Cerebellar cortex (tissue), 1 donor: ENCODE measurements at regions not wholly inside any gene's neighbourhood (a gene's known extent, or its start where the extent isn't known, plus 50 kb on each side); places are given as distances from the start of the nearest gene placed in this dataset.

ENCODE experiments used
- DNase-seq: peaks from one replicate; pipeline ENCODE4 v3.0.0-alpha.2; 2015; ENCODE audit warnings: low spot score

DNA sequence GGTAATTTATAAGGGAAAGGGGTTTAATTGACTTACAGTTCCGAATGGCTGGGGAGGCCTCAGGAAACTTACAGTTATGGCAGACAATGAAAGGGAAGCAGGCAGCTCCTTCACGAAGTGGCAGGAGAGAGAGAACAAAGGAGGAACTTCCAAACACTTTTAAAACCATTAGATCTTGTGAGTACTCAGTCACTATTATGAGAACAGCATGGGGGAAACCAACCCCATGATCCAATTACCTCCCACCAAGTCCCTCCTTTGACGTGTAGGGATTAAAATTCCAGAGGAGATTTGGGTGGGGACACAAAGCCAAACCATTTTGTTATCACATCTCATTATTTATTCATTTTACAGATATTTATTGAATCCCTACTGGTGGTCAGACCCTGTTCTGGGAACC lies 822.8 kb downstream of the GALC start:
- DNase-seq = no peak

DNA sequence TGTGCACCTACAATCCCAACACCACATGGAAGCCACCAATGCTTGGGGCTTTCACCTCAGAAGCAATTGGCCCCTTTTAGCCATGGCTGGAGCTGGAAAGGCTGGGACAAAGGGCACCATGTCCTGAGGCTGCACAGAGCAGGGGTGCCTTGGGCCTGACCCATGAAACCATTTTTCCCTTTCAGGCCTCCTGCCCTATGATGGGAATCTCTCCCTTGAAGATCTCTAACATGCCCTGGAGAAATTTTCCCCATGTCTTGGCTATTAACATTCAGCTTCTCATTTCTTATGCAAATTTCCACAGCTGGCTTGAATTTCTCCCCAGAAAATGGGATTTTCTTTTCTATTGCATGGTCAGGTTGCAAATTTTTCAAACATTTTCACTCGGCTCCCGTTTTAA lies 823.6 kb downstream of the GALC start:
- no peak for DNase-seq

DNA sequence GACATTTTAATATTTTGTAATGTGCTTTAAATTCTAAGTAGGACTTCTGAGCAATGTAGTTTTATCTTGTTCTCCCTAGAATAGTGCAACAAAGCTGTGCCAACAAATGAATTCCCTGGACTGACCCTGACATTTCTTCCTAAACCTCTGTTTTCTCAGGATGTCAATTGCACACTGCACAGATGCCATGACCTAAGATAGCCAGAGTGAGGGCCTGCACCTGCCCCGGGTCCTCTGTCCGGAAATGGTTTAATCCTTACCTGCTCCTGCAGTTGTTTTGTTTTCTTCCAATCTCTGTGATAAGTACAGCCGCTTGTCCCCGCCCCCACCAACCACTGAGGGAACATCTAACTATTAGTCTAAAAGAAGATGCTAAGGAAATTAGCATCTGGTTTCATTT lies 831.5 kb downstream of the GALC start:
- DNase-seq = no peak

DNA sequence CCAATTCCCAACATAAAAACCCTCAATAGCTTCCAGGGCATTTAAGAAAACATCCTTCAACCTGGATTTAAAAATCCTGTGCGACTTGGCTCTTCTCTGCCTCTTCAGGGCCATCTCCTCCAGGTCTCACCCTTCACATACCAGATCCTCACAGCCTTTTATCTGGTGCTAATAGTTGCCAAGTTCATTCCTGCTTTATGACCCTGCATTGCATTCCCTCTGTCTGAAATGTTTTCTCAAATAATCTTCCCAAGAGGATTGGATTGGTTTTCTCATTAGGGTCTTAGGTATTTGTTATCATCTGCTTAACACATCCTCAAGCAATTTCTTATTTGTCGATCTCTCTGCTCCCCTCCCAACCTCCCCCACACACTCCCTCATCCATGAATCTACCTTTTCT lies 832.0 kb downstream of the GALC start:
- DNase-seq = no peak

DNA sequence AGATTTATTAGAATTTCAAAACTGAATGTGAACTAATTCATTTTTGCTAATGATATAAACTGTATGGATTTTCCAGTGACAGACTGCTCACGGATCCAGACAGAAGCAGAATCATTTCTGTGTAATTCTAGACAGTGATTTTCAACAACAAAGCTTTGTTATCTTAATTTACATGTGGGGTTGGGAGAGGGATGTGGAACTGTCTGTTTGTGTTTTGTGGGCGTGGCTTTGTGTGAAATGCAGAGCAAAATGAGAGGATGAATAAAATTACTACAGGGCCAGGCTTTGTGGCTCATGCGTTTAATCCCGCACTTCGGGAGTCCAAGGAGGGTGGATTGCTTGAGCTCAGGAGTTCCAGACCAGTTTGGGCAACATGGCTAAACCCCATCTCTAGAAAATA lies 834.7 kb downstream of the GALC start:
- no peak for DNase-seq

DNA sequence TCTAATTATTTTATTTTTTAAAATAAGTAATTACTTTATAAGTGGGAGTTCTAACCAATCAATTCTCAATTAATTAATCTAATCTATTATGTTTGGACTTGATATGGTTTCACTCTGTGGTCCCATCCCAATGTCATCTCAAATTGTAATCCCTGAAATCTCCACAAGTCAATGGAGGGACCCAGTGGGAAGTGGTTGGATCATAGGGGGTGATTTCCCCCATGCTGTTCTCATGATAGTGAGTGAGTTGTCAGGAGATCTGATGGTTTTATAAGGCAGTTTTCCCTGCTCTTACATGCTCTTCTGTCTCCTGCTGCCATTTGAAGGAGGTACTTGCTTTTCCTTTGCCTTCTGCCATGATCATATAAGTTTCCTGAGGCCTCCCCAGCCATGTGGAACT lies 836.1 kb downstream of the GALC start:
- DNase-seq = no peak

DNA sequence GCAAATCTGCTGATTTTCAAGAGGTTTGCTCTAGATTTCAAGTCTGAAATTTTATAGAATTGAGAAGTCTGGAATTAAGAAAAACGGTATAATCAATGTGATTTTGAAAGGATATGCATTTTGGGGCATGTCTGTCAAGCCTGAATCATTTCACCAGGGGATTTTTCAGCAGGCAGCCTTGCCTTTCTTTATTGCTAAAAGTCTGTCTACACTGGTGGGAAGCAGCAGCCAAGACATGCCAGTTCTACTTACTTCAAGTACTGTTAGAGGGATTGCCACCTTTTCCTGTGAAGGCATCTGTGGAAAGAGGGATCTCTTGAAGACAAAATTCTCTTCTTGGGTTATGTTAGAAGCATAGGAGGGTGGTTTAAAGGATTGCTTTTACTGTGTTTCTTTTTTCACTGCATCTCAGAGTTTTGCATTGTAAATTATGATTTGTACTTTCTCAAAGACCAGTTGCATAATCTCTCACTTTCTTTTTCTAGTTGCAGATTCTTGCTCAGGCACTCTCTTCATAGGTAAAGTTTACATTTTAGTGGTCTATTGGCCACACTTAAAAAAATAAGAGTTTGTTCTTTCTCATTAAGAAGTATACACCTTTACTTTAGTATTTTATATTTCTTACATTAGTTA lies 837.0 kb downstream of the GALC start:
- DNase-seq = no peak

DNA sequence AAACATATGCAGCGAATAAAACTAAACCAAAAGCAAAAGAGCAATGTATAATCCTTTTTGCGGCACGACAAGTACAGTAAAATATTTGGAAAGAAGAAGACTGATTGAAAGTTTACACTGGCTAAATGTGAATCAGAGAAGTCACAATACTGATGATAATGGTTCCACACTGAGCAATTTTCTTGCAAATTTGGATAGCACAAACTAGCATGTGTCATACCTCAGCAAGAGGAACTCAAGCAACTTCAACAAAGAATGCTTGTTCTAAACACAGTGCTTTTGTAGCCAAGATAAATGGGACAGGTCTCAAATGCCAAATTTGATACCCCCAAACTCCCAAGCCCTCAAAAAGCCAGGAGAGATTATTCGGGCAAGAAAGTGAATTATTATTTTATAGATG lies 839.1 kb downstream of the GALC start:
- no peak for DNase-seq

DNA sequence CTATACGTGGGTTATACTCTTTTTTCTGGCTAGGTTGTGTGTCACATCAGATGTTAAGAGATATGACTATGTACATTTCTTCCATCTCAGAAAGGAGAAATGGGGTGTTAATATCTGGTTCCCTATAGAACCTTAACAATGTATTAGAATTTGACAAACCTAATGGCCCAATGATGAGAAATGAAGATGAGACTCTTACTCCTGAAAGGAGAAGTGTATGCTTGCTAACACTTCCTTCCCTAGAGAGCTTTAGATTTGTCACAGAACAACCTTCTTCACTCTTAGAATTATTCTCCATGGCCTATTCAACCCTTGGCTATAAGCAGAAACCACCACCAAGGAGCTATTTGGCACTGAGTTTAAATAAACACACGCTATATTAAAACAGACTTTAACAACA lies 839.6 kb downstream of the GALC start:
- DNase-seq = no peak

DNA sequence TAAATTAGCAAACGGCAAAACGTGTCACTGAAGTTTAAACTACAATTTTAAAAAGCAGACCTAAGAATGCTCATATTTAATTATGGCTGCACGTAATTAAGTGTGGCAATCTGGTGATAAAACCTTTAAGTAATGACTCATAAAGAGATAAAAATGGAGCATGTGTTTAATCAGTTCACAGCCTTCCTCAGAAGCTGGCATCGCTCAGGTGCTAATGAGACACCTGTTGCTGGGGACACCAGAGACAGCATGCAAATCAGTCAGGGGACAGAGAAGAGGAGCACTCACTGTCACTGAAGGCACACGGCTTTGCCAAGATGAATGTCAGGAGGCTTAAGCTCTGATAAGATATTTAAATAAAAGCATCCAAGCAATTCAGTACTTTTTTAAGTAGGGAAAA lies 840.3 kb downstream of the GALC start:
- DNase-seq = no peak

DNA sequence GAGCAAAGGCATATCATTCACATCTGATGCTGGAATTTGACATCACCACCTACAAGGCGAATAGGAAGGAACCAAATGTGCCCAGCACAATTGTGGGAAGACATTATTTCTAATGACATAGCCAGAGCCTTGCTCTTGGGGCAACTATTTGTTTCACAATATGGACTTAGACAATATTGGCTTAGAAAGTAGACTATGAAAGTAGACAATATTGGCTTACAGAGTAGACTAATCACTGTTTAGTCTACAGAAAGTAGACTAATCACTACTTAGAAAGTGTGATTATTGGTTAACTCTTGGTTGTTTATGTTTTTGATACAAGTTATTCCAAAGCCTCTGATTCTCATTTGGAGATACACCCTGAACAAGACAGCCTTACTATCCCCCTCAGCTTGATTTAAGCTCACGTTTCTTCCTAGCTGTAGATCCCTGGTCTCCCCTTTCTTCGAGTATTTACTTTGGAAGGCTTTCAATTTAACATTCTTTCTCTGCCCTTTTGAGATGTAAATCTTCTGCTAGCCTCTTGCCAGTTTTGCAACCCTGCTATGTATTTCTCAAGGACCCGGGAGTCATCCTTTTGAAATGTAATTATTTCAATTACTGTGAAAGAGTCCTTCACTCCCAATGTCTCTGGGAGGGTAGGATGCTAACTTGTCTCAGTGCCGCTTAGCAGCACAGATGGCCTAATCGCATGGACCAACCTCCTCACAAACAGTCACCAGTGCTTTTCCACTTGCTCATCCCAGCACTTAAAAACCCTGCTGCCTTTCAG lies 843.2 kb downstream of the GALC start:
- no peak for DNase-seq

DNA sequence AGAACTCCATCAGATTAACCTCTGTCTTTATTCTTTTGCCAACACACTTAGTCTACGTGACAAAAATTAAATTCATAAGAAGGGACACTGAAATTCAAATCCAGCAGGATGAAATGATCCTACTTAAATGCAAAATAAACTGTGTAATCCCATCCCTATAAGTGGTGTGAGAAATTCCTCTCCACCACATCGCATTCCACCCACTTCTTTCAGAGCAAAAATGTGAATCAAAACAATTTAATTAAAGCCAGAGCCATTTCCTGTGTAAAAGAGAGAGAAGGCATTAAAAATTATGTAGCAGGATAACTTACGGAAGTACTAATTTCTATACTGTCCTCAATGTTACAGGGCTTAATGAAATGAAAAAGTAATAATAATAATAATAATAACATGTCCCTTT lies 844.3 kb downstream of the GALC start:
- no peak for DNase-seq

DNA sequence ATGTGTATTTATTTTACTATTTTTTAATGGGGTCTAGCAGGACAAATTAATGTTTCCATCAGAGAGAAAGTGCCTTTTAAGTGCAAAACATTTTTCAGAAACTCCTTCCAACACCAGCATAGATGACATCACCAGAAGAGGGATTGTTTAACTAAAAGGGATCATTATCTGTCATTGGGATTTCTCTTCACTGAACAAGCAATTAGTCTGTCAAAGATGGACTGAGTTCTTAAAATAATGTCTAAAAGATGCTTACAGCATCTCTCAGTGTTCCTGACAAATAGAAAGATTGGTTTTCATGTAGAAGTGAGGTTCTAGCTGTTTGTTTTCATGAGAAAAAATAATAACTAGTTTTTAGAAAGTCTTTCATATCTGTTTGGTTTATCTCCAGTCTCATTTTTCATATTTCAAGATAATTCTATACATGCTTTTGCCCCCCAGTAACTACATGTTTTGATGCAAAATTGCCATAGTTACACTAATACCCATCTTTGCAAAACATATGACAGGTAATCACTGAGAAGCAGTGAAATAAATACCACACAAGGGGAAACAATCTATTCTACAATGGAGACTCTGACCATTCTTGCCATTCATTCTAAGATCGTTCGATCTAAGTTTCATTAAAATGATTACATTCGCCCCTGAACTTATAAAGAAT lies 850.3 kb downstream of the GALC start:
- DNase-seq = no peak

DNA sequence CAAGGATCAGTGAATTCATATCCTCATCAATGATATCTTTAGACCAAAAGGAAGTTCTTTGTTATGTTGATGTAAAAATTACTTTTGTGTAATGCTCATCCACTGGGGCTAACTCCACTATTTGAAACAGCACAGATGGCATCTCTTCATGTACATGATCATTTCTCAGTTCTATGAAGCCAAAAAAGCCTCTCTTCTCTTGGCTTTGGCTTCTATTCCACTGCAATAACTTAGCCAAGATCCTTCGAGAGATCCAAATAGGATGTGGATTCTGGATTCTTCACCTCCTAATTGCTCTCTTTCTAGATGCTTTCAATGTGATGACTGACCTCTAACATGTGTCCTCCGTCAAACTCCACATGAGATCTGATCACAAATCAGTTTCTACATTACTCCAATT lies 851.2 kb downstream of the GALC start:
- DNase-seq = no peak

DNA sequence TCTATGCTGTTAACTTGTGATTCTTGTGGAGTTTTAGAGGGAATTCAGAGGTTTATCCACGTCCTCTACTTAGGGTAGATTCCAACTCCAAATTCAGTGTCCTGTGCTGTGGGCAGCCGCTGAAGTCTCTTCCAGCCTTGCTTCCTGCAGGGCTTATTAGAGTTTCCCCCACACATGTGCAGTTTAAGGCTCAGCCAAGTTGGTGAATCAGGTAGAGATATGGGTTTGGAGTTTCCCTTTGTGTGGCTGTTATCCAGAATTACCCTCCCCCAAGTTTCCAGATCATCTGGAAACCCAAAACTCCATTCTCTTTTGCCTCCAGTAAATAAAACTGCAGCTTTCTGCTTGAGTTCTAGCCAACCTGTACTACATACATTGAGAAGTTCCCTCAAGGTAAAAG lies 853.7 kb downstream of the GALC start:
- DNase-seq = no peak

DNA sequence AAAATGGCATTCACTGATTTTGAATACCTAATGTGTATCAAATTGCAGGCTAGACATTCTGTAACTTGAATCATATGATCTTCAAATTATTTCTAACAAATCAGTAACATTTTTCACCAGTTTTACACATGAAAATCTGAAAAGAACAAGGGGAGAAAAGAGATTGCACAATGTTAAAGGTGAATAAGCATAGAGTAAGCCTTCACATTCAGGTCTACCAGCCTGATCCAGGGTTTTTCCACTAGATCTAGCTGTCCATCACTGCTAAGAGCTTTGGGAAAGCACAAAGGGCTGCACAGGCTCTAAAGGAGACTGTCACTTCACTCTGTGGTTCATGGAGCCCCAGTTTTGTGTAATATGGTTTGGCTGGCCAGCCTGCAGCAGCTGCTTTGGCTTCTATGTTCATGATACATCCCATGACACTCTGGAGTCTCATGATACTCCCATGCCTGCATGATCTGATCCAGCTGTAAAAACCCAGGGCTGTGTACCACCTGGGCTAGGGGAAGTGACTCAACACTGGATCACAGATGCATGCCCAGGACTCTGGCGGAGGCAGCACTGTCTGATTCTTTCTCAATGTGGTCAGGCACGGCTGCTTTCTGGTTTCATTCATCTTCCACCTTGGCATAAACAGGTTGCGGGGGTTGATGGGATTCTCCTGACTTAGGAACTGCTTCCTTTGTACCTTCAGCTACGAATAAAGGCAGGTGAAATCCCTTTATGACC lies 859.7 kb downstream of the GALC start:
- DNase-seq = no peak

DNA sequence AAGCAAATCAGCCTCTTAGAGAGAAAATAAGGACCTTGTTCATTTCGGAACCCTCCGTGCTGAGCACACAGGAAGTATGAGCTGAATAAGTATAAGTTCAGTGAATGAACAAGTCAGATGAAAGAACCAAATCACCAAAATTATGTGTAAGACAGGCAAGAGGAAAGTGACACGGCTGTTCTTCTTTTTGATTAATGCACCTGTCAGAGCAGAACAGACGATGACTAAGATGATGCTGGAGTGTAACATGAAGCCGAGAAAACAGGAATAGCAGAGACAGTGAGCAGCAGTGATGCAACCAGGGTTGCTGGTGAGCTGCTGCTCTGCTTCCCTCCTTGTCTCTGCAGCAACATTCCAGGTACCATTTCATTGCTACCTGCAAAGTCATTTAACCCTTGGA lies 861.1 kb downstream of the GALC start:
- no peak for DNase-seq

DNA sequence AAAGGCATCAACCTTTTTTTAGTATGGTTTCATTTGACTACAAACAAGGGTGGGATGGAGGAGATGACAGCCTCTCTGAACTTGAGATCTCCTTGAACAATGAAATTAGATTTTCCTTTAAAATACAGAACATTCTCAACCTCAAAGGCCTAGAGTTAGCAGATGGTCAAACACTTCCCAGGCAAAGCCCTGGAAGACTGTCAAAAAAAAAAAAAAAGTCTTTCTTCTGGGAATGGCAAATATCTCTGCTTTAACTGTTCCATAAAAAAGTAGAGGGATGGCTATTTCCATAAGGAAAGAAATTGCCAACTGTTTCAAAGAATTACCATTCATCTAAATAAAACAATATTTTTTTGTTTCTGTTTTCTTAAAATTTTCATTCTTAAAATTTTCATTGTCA lies 870.8 kb downstream of the GALC start:
- DNase-seq = no peak

DNA sequence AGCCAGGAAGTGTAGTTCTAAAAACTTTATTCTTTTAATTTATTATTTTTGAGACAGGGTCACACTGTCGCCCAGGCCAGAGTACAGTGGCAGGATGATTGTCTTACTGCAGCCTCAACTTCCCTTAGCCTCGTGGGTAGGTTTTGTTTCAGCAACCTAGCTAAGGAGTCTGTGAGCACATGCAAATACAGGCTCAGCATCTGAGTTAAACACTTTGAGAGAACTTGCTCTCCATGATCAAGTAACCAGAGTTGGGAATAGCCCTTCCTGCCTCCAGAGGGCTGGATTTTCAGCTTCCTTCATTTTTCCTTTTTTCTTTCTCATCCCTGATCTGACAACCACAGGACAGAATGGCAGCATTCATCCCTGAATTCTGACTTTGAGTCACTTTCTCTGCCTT lies 871.3 kb downstream of the GALC start:
- DNase-seq = no peak

DNA sequence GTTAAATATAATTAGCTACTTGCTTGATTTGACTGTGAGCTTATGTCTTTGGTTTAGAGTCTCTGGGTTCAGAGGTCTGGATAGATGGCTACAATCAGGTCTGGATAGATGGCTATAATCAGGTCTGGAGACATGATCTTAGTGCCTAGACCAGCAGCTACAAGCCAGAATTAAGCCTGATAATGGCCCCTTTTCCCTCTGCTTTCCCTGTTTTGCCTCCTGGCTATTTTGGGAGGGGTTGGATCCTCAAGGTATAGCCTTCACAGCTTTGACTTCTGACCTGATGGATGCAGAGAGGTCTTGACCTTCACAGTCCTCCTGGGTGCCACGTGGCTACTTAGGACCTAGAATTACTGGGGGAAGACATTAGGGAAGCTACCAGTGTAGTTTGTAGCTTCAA lies 877.7 kb downstream of the GALC start:
- DNase-seq = no peak

DNA sequence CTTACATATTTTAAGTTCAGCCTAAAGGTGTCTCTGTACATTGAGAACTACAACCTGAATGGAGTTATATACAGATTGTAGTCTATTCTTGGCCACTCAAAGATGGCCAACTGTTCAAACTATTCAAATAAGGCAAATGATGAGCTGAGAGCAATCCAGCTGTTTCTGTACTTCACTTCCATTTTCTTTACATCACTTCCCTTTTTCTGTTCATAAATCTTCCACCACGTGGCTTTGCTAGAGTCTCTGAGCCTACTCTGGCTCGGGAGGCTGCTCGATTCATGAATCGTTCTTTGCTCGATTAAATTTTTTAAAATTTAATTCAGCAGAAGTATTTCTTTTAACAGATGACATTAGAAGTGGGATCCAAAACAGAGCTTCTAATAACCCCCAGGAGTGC lies 879.7 kb downstream of the GALC start:
- DNase-seq = no peak

DNA sequence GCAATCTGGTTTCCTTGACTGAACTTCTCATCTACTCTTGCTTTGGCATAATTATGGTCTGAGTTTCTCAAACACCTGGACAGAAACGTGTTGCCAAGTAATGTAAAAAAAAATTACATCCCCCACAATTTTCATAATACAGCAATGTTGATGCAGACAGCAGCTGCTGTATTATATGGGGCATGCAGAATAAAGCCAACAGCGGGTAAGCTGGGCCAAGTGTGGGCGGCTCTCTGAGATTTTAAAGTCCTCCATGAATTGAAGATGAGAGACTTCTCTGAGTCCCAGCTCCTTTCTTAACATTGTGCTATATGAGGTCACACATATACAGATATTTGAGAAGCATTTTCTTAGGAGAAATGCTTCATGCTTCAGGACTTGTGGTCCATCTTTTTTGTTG lies 881.2 kb downstream of the GALC start:
- DNase-seq = no peak

DNA sequence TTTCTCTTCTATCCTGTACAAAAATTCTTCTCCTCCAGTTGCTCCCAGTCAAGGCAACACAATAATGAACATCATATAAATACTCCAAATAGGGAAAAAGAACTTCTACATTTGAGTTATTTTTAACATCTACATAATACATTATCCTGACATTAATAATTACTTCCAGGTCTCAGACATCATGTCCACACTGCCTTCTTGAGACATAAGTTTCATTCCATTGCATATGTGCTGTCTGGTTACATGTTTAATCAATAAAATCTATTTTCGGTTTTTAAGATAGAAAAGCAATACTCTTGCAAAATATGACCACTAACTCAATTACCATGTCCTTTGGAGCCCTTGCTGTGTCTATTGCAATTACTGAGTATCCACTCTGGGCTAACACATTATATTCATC lies 881.9 kb downstream of the GALC start:
- DNase-seq = no peak
